NCI-H128 (cell line): ENCODE measurements at regions not wholly inside any gene's neighbourhood (a gene's known extent, or its start where the extent isn't known, plus 50 kb on each side); places are given as distances from the start of the nearest gene placed in this dataset.

Source experiments
- DNase-seq: peaks from one replicate; lab custom pipeline; 2025; ENCODE audit not compliant: unreplicated experiment; lab: John Stamatoyannopoulos, UW

- no peak for DNase-seq
Measured at GRCh38 chr2:147382322-147382948, 462.4 kb upstream of the ACVR2A start.

- no peak for DNase-seq
Measured at GRCh38 chr2:147378403-147378802, 466.4 kb upstream of the ACVR2A start.

GRCh38 chr2:147375073-147375472 lies 469.8 kb upstream of the ACVR2A start:
- no peak for DNase-seq

- no peak for DNase-seq
Measured at GRCh38 chr2:147374423-147374811, 470.4 kb upstream of the ACVR2A start.

- no peak for DNase-seq
Measured at GRCh38 chr2:147373800-147374422, 470.9 kb upstream of the ACVR2A start.

GRCh38 chr2:147368306-147368705 lies 476.5 kb upstream of the ACVR2A start:
- DNase-seq, result no peak

GRCh38 chr2:147366279-147366678 lies 478.6 kb upstream of the ACVR2A start:
- no peak for DNase-seq

GRCh38 chr2:147365622-147366021 lies 479.2 kb upstream of the ACVR2A start:
- DNase-seq, result no peak

- DNase-seq, result no peak
Measured at GRCh38 chr2:147364597-147364996, 480.2 kb upstream of the ACVR2A start.

GRCh38 chr2:147363181-147363580 lies 481.6 kb upstream of the ACVR2A start:
- no peak for DNase-seq

- DNase-seq, result no peak
Measured at GRCh38 chr2:147358375-147358774, 486.5 kb upstream of the ACVR2A start.

- no peak for DNase-seq
Measured at GRCh38 chr2:147356157-147356556, 488.7 kb upstream of the ACVR2A start.

- no peak for DNase-seq
Measured at GRCh38 chr2:147355706-147356105, 489.1 kb upstream of the ACVR2A start.

GRCh38 chr2:147353072-147353381 lies 491.8 kb upstream of the ACVR2A start:
- DNase-seq, result no peak

GRCh38 chr2:147352264-147353071 lies 492.4 kb upstream of the ACVR2A start:
- peak; percentile 37 for DNase-seq

GRCh38 chr2:147351784-147352183 lies 493.0 kb upstream of the ACVR2A start:
- DNase-seq, result no peak

GRCh38 chr2:147348931-147349555 lies 495.8 kb upstream of the ACVR2A start:
- no peak for DNase-seq

GRCh38 chr2:147346142-147346541 lies 498.7 kb upstream of the ACVR2A start:
- DNase-seq, result no peak

GRCh38 chr2:147345246-147345645 lies 499.6 kb upstream of the ACVR2A start:
- no peak for DNase-seq

GRCh38 chr2:147342329-147342728 lies 502.5 kb upstream of the ACVR2A start:
- DNase-seq, result no peak

GRCh38 chr2:147331790-147332419 lies 512.9 kb upstream of the ACVR2A start:
- DNase-seq, result no peak
